ENCODE measurements at regions not wholly inside any gene's neighbourhood (a gene's known extent, or its start where the extent isn't known, plus 50 kb on each side); places are given as distances from the start of the nearest gene placed in this dataset.

GRCh38 chr4:101418055-101418454 lies 70.7 kb upstream of the PPP3CA start:
- TF ChIP-seq POLR2A (IDR thresholded peaks at IDR 0.05; ENCODE audit: low read depth, low read length) (no peak), POLR2AphosphoS5 (IDR thresholded peaks at IDR 0.05; ENCODE audit: low read depth, low read length) (no peak), TAF1 (IDR thresholded peaks at IDR 0.05; ENCODE audit: borderline replicate concordance, low read depth, low read length) (no peak)

Measured in GM12892 (cell line).